ENCODE measurements at regions not wholly inside any gene's neighbourhood (a gene's known extent, or its start where the extent isn't known, plus 50 kb on each side); places are given as distances from the start of the nearest gene placed in this dataset.
"Not testable (repeated sequence)": the region's sequence is repeated elsewhere in the genome, so short reads cannot be mapped to it uniquely, and the experiment has no call there.

GRCh38 chr9:107585465-107585864, 95.9 kb upstream of the KLF4 start:
- Mint-ChIP-seq H3K4me3 (no peak overlapping the region), H3K9me3 (no peaks in the 10 kb centered on the region), H3K27me3 (no peaks in the 10 kb centered on the region), H3K36me3 (no peaks in the 10 kb centered on the region), H3K4me1 (no peaks in the 10 kb centered on the region), H3K27ac (no peak overlapping the region)
- CTCF ChIA-PET: no interaction called here
- no peak for DNase-seq

GRCh38 chr9:107584944-107585343, 95.4 kb upstream of the KLF4 start:
- Mint-ChIP-seq H3K27ac (no peak overlapping the region), H3K4me1 (no peaks in the 10 kb centered on the region), H3K4me3 (no peak overlapping the region), H3K27me3 (no peaks in the 10 kb centered on the region), H3K9me3 (no peaks in the 10 kb centered on the region), H3K36me3 (no peaks in the 10 kb centered on the region)
- CTCF ChIA-PET: no interaction called here
- no peak for DNase-seq

GRCh38 chr9:107584186-107584585, 94.6 kb upstream of the KLF4 start:
- H3K36me3 Mint-ChIP-seq: no peaks in the 10 kb centered on the region
- CTCF ChIA-PET: no interaction called here
- DNase-seq: no peak

GRCh38 chr9:107577140-107577776, 87.7 kb upstream of the KLF4 start:
- CTCF ChIA-PET: no interaction called here
- H3K27me3 Mint-ChIP-seq: no peaks in the 10 kb centered on the region
- no peak overlapping the region for H3K27ac Mint-ChIP-seq
- no peaks in the 10 kb centered on the region for H3K36me3 Mint-ChIP-seq
- no peak for DNase-seq
- H3K4me1 Mint-ChIP-seq: no peaks in the 10 kb centered on the region
- H3K4me3 Mint-ChIP-seq: no peak overlapping the region
- H3K9me3 Mint-ChIP-seq: no peaks in the 10 kb centered on the region

More at GRCh38 chr9:107584186-107584585, 94.6 kb upstream of the KLF4 start:
- H3K4me3 Mint-ChIP-seq: no peak overlapping the region
- H3K27me3 Mint-ChIP-seq: no peaks in the 10 kb centered on the region
- H3K27ac Mint-ChIP-seq: no peak overlapping the region
- H3K4me1 Mint-ChIP-seq: no peaks in the 10 kb centered on the region
- H3K9me3 Mint-ChIP-seq: no peaks in the 10 kb centered on the region

- Mint-ChIP-seq H3K4me1 (no peaks in the 10 kb centered on the region), H3K9me3 (peaks cover 3% of the 10 kb centered on the region), H3K27ac (no peak overlapping the region), H3K4me3 (no peak overlapping the region), H3K36me3 (no peaks in the 10 kb centered on the region), H3K27me3 (no peaks in the 10 kb centered on the region)
- CTCF ChIA-PET: no interaction called here
- no peak for DNase-seq
These were observed 81.6 kb upstream of the KLF4 start for GRCh38 chr9:107571148-107571547.

GRCh38 chr9:107569174-107569573, 79.6 kb upstream of the KLF4 start:
- Mint-ChIP-seq H3K9me3 (peaks cover 3% of the 10 kb centered on the region), H3K4me3 (no peak overlapping the region), H3K27me3 (no peaks in the 10 kb centered on the region), H3K27ac (no peak overlapping the region), H3K36me3 (no peaks in the 10 kb centered on the region), H3K4me1 (no peaks in the 10 kb centered on the region)
- no peak for DNase-seq
- CTCF ChIA-PET: no interaction called here

GRCh38 chr9:107568406-107568805, 78.8 kb upstream of the KLF4 start:
- H3K27ac Mint-ChIP-seq, DNase-seq, H3K4me3 Mint-ChIP-seq, H3K4me1 Mint-ChIP-seq, H3K36me3 Mint-ChIP-seq, CTCF ChIA-PET, H3K9me3 Mint-ChIP-seq, H3K27me3 Mint-ChIP-seq: not testable (repeated sequence)

GRCh38 chr9:107567462-107567861, 77.9 kb upstream of the KLF4 start:
- H3K27ac Mint-ChIP-seq: no peak overlapping the region
- CTCF ChIA-PET: no interaction called here
- no peaks in the 10 kb centered on the region for H3K36me3 Mint-ChIP-seq
- no peak overlapping the region for H3K4me3 Mint-ChIP-seq
- no peaks in the 10 kb centered on the region for H3K4me1 Mint-ChIP-seq
- no peaks in the 10 kb centered on the region for H3K27me3 Mint-ChIP-seq
- DNase-seq: no peak
- H3K9me3 Mint-ChIP-seq: peaks cover 4% of the 10 kb centered on the region

GRCh38 chr9:107566611-107567061, 77.1 kb upstream of the KLF4 start:
- H3K4me3 Mint-ChIP-seq: no peak overlapping the region
- peaks cover 4% of the 10 kb centered on the region for H3K9me3 Mint-ChIP-seq
- H3K27me3 Mint-ChIP-seq: no peaks in the 10 kb centered on the region
- no peak for DNase-seq
- H3K4me1 Mint-ChIP-seq: no peaks in the 10 kb centered on the region
- H3K27ac Mint-ChIP-seq: no peak overlapping the region
- no peaks in the 10 kb centered on the region for H3K36me3 Mint-ChIP-seq
- CTCF ChIA-PET: no interaction called here

- CTCF ChIA-PET: no interaction called here
- Mint-ChIP-seq H3K4me3 (no peak overlapping the region), H3K9me3 (peaks cover 4% of the 10 kb centered on the region), H3K27me3 (no peaks in the 10 kb centered on the region), H3K36me3 (no peaks in the 10 kb centered on the region), H3K27ac (no peak overlapping the region), H3K4me1 (no peaks in the 10 kb centered on the region)
- DNase-seq: no peak
These were observed 73.2 kb upstream of the KLF4 start for GRCh38 chr9:107562798-107563197.

- Mint-ChIP-seq H3K27me3 (no peaks in the 10 kb centered on the region), H3K36me3 (no peaks in the 10 kb centered on the region), H3K4me3 (no peak overlapping the region), H3K4me1 (no peaks in the 10 kb centered on the region), H3K27ac (no peak overlapping the region), H3K9me3 (peaks cover 2% of the 10 kb centered on the region)
- CTCF ChIA-PET: no interaction called here
- DNase-seq: no peak
These were observed 70.0 kb upstream of the KLF4 start for GRCh38 chr9:107559494-107560086.

- no peaks in the 10 kb centered on the region for H3K27me3 Mint-ChIP-seq
- no peak for DNase-seq
- CTCF ChIA-PET: no interaction called here
- H3K27ac Mint-ChIP-seq: no peak overlapping the region
- no peak overlapping the region for H3K4me3 Mint-ChIP-seq
- H3K36me3 Mint-ChIP-seq: no peaks in the 10 kb centered on the region
- H3K9me3 Mint-ChIP-seq: no peaks in the 10 kb centered on the region
- no peaks in the 10 kb centered on the region for H3K4me1 Mint-ChIP-seq
These were observed 67.8 kb upstream of the KLF4 start for GRCh38 chr9:107557236-107557990.

GRCh38 chr9:107554636-107555035, 65.1 kb upstream of the KLF4 start:
- Mint-ChIP-seq H3K4me1 (no peaks in the 10 kb centered on the region), H3K27ac (no peak overlapping the region), H3K36me3 (no peaks in the 10 kb centered on the region), H3K4me3 (no peak overlapping the region), H3K9me3 (no peaks in the 10 kb centered on the region), H3K27me3 (no peaks in the 10 kb centered on the region)
- no peak for DNase-seq
- CTCF ChIA-PET: no interaction called here

- Mint-ChIP-seq H3K36me3 (no peaks in the 10 kb centered on the region), H3K9me3 (no peaks in the 10 kb centered on the region), H3K4me1 (no peaks in the 10 kb centered on the region), H3K4me3 (no peak overlapping the region), H3K27ac (no peak overlapping the region), H3K27me3 (no peaks in the 10 kb centered on the region)
- CTCF ChIA-PET: no interaction called here
- no peak for DNase-seq
These were observed 59.0 kb upstream of the KLF4 start for GRCh38 chr9:107548298-107549142.
